Activated CD8-positive, alpha-beta T cell treated with anti-CD3 and anti-CD28 coated beads for 36 hours (primary cell): ENCODE measurements at regions not wholly inside any gene's neighbourhood (a gene's known extent, or its start where the extent isn't known, plus 50 kb on each side); places are given as distances from the start of the nearest gene placed in this dataset.

ENCODE experiments used
- ATAC-seq: fragments of 200-7000 bp; cut with Tn5 transposase; one replicate; pipeline ENCODE4 v1.10.0; 2021; ENCODE audit warnings: mild to moderate bottlenecking, moderate library complexity
- CTCF ChIA-PET: fragments of 350-600 bp; sonication (Branson Sonifier 250); formaldehyde crosslinking; loops from one replicate; lab custom pipeline; 2021; ENCODE audit warnings: antibody characterized with exemption; lab: Charles Lee
- POLR2A ChIA-PET: fragments of 350-600 bp; sonication (Branson Sonifier 250); formaldehyde crosslinking; loops from one replicate; lab custom pipeline; 2021; ENCODE audit warnings: antibody characterized with exemption; lab: Charles Lee
- DNase-seq: peaks from one replicate; pipeline ENCODE4 v3.0.0-alpha.2; 2020
- H3K27ac Mint-ChIP-seq: one replicate; pipeline ENCODE4 v1.8.0; 2021; ENCODE audit warnings: mild to moderate bottlenecking, mixed read lengths
- H3K27me3 Mint-ChIP-seq: one replicate; pipeline ENCODE4 v1.8.0; 2021; ENCODE audit warnings: mixed read lengths
- H3K36me3 Mint-ChIP-seq: one replicate; pipeline ENCODE4 v1.8.0; 2021; ENCODE audit warnings: low read depth, mixed read lengths
- H3K4me1 Mint-ChIP-seq: one replicate; pipeline ENCODE4 v1.8.0; 2021; ENCODE audit warnings: low read depth, mixed read lengths
- H3K4me3 Mint-ChIP-seq: one replicate; pipeline ENCODE4 v1.8.0; 2021; ENCODE audit warnings: mild to moderate bottlenecking, moderate library complexity, mixed read lengths
- H3K9me3 Mint-ChIP-seq: one replicate; pipeline ENCODE4 v1.8.0; 2021; ENCODE audit warnings: mixed read lengths
- intact Hi-C: fragments of 100-400 bp; cut with micrococcal nuclease; formaldehyde crosslinking; loops from one replicate; pipeline ENCODE4 v1.10.0; 2022
- TF ChIP-seq, protein P1 (sequence below): fragments of 200-600 bp; IDR thresholded peaks from one replicate; pipeline ENCODE4 v1.8.0; 2022; ENCODE audit warnings: antibody characterized with exemption, mild to moderate bottlenecking

DNA sequence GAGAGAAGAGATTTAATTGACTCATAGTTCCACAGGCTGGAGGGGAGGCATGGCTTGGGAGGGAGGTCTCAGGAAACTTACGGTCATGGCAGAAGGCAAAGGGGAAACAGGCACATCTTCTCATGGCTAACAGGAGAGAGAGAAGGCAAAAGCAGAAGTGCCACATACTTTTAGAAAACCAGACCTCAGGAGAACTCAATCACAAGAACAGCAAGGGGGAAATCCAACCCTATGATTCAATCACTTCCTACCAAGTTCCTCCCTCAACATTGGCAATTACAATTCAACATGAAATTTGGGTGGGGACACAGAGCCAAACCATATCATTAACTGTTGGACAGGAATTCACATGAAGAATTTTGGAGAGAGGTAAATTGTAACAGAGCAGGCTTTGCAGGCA is 485.3 kb upstream of the PITX2 start:
- TF ChIP-seq, protein P1, sequence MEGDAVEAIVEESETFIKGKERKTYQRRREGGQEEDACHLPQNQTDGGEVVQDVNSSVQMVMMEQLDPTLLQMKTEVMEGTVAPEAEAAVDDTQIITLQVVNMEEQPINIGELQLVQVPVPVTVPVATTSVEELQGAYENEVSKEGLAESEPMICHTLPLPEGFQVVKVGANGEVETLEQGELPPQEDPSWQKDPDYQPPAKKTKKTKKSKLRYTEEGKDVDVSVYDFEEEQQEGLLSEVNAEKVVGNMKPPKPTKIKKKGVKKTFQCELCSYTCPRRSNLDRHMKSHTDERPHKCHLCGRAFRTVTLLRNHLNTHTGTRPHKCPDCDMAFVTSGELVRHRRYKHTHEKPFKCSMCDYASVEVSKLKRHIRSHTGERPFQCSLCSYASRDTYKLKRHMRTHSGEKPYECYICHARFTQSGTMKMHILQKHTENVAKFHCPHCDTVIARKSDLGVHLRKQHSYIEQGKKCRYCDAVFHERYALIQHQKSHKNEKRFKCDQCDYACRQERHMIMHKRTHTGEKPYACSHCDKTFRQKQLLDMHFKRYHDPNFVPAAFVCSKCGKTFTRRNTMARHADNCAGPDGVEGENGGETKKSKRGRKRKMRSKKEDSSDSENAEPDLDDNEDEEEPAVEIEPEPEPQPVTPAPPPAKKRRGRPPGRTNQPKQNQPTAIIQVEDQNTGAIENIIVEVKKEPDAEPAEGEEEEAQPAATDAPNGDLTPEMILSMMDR = no peak
- no peak for DNase-seq
- no peaks in the 10 kb centered on the region for H3K36me3 Mint-ChIP-seq
- ChIA-PET POLR2A (no interaction called here), CTCF (no interaction called here)
- no peak overlapping the region for H3K4me3 Mint-ChIP-seq
- H3K27ac Mint-ChIP-seq = no peak overlapping the region
- no peaks in the 10 kb centered on the region for H3K4me1 Mint-ChIP-seq
- no peaks in the 10 kb centered on the region for H3K9me3 Mint-ChIP-seq
- intact Hi-C loops = no loop called here
- no peaks in the 10 kb centered on the region for H3K27me3 Mint-ChIP-seq
- ATAC-seq = no peak

DNA sequence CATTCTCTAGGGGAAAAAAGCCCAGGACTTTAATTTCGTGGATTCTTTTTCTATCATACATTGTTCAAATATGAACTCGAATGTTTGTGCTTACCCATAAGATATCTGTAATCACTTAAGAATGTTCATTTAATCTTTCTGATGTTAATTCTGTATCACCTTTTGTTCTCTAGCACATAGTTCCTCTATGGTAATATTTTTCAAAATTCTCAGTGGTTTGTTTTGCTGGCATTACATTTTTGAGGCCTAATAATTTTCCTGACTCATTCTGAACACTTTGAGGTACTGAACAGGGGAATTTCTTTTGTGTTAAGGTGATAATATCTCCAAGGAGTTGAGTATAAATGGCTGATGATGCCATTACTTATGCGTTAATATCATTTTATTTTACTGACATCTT is 490.7 kb upstream of the PITX2 start:
- no peaks in the 10 kb centered on the region for H3K9me3 Mint-ChIP-seq
- intact Hi-C loops = no loop called here
- no peaks in the 10 kb centered on the region for H3K4me1 Mint-ChIP-seq

DNA sequence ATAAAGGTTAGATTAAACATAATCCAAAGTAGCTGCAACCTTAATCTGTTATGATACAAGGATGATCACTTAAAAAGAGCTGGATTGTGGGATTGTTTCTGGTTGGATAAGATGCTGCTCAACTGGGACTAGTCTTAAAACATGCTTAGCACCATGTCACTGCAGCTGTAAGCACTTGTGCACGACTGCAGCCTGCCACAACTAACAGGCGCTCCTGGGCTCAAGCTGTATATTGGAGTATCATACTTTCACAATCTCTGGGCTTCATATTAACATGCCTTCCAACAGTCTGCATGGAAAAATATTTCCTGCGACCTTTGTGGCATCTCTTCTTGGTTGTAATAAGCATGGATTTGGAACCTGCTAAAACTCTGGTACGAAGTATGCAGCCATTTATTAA is 493.0 kb upstream of the PITX2 start:
- DNase-seq (no peak), ATAC-seq (no peak)
- intact Hi-C loops = no loop called here
- TF ChIP-seq, protein P1 = no peak
- H3K36me3 Mint-ChIP-seq = no peaks in the 10 kb centered on the region
- H3K4me3 Mint-ChIP-seq = no peak overlapping the region
- H3K9me3 Mint-ChIP-seq = peaks cover 2% of the 10 kb centered on the region
- H3K4me1 Mint-ChIP-seq = no peaks in the 10 kb centered on the region
- CTCF ChIA-PET = no interaction called here
- POLR2A ChIA-PET = no interaction called here
- H3K27me3 Mint-ChIP-seq = no peaks in the 10 kb centered on the region
- no peak overlapping the region for H3K27ac Mint-ChIP-seq

More for the DNA sequence above, 490.7 kb upstream of the PITX2 start:
- Mint-ChIP-seq H3K27me3 (no peaks in the 10 kb centered on the region), H3K36me3 (no peaks in the 10 kb centered on the region), H3K27ac (no peak overlapping the region), H3K4me3 (no peak overlapping the region)
- POLR2A ChIA-PET = no interaction called here
- CTCF ChIA-PET = no interaction called here
- DNase-seq (no peak), ATAC-seq (no peak)
- TF ChIP-seq, protein P1 = no peak

DNA sequence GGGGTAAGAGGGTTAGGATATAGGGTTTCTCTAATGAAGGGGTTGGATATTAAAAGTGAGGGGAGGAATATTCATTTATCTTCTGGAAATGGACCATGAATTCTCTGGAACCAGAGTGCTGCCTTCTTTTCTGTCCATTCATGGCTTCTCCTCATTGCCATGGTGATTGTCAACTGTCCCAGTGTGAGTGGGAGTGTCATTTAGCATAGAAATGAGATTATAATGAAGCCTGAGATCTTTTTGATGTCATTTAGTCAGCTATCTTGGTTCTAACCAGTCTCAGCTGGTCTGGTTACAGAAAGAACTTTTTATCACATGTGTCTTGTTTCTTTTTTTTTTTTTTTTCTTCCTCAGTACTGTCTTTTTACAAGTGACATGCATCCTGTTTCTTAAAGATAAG is 497.3 kb upstream of the PITX2 start:
- no peak for DNase-seq
- intact Hi-C loops = no loop called here
- Mint-ChIP-seq H3K9me3 (peaks cover 6% of the 10 kb centered on the region), H3K36me3 (no peaks in the 10 kb centered on the region), H3K27ac (no peak overlapping the region), H3K4me3 (no peak overlapping the region), H3K4me1 (no peaks in the 10 kb centered on the region), H3K27me3 (no peaks in the 10 kb centered on the region)
- ChIA-PET CTCF (no interaction called here), POLR2A (no interaction called here)
- no peak for ATAC-seq
- TF ChIP-seq, protein P1 = no peak

DNA sequence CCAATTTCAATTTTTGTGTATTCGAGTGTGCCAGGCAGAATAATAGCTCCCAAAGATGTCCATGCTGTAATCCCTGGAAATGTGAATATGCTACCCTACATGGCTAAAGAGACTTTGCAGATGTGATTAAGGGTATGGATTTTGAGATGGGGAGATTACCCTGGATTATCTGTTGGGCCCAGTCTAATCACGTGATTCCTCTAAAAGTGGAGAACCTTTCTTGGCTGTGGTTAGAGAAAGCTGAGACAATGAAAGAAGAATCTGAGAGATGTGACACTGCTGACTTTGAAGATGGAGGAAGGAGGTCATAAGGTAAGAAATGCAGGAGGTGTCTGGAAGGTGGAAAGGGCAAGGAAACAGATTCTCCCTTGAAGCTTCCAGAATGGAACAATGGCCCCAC is 503.5 kb upstream of the PITX2 start:
- DNase-seq = no peak
- POLR2A ChIA-PET = no interaction called here
- TF ChIP-seq, protein P1 = no peak
- no peak for ATAC-seq
- CTCF ChIA-PET = no interaction called here
- Mint-ChIP-seq H3K27me3 (no peaks in the 10 kb centered on the region), H3K4me3 (no peak overlapping the region), H3K36me3 (no peaks in the 10 kb centered on the region), H3K27ac (no peak overlapping the region), H3K9me3 (peaks cover 5% of the 10 kb centered on the region), H3K4me1 (no peaks in the 10 kb centered on the region)
- intact Hi-C loops = no loop called here
